T-helper 1 cell treated with Interleukin-12 subunit alpha and Interleukin-12 subunit beta and Interleukin-4 antibody, amounts not matched to agents 30 μg/mL and 1 μg/mL, for 36 hours (primary cell): ENCODE measurements at regions not wholly inside any gene's neighbourhood (a gene's known extent, or its start where the extent isn't known, plus 50 kb on each side); places are given as distances from the start of the nearest gene placed in this dataset.
"Not testable (repeated sequence)": the region's sequence is repeated elsewhere in the genome, so short reads cannot be mapped to it uniquely, and the experiment has no call there.

Experiments used
- H3K27ac Mint-ChIP-seq: one replicate; pipeline ENCODE4 v1.8.0; 2021; ENCODE audit warnings: mild to moderate bottlenecking, mixed read lengths
- H3K27me3 Mint-ChIP-seq: one replicate; pipeline ENCODE4 v1.8.0; 2021; ENCODE audit warnings: low read depth, mixed read lengths
- H3K36me3 Mint-ChIP-seq: one replicate; pipeline ENCODE4 v1.8.0; 2021; ENCODE audit warnings: low read depth, mixed read lengths
- H3K4me1 Mint-ChIP-seq: one replicate; pipeline ENCODE4 v1.8.0; 2021; ENCODE audit warnings: low read depth, mixed read lengths
- H3K4me3 Mint-ChIP-seq: one replicate; pipeline ENCODE4 v1.8.0; 2021; ENCODE audit warnings: mild to moderate bottlenecking, moderate library complexity, mixed read lengths
- H3K9me3 Mint-ChIP-seq: one replicate; pipeline ENCODE4 v1.8.0; 2021; ENCODE audit warnings: mixed read lengths

DNA sequence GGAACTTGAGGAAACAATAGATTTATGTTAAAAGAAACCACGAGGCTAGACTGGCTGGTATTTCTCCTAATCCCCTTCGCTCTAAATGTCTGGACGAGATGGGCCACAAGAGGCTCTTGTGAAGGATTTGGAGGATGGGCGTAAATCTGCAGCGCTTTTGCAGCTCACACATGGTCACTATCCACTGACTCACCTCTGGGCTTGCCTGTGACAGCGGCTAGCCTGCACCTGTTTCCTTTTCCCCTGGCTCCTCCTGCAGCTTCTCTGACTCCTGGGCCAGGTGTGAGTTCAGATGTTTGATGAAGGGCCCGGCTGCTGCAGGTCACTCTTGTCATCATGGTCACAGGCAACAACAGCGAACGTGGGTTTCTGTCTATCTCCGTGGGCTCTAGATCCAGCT lies 629.4 kb downstream of the CBLN4 start:
- Mint-ChIP-seq H3K36me3 (no peaks in the 10 kb centered on the region), H3K27ac (no peak overlapping the region), H3K4me3 (no peak overlapping the region), H3K27me3 (no peaks in the 10 kb centered on the region), H3K4me1 (no peaks in the 10 kb centered on the region), H3K9me3 (peaks cover 5% of the 10 kb centered on the region)

DNA sequence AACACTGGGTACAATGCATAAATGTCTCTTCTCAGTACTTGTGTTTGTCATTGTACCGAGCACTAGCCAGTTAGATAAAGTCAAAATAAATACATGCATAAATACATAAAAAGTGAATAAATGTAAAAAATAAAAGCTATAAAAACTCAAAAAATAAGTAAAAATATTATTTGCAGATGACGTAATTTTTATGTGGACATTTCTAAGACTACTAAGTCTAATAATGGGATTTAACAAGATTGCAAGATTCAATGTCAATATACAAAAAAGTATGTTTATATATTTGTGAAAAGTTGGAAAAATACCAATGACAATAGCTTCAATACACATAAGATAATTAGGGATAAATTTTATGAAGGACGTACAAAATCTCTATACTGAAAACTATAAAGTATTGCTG lies 639.6 kb downstream of the CBLN4 start:
- no peak overlapping the region for H3K27ac Mint-ChIP-seq
- no peaks in the 10 kb centered on the region for H3K4me1 Mint-ChIP-seq
- no peaks in the 10 kb centered on the region for H3K36me3 Mint-ChIP-seq
- H3K27me3 Mint-ChIP-seq: no peaks in the 10 kb centered on the region
- H3K4me3 Mint-ChIP-seq: no peak overlapping the region
- H3K9me3 Mint-ChIP-seq: peaks cover 14% of the 10 kb centered on the region

DNA sequence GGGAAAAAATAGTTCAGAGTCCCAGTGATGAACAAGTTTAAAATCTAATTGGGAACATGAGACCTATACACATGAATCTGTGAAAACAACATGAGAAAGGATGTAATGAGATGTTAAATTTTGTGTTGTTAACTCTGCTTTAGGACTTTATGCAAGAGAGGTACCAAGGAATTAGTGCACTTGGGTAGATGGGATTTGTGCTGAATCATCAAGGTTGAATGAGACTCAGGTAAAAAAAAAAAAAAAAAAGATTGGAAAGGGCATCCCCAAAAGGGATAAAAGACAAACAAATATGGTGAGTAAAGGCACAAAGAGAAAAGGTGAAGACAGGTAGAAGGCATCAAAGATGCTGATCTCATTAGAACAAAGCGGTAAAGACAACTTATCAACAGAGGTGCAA lies 644.4 kb downstream of the CBLN4 start:
- Mint-ChIP-seq H3K4me3 (no peak overlapping the region), H3K27ac (no peak overlapping the region), H3K9me3 (peaks cover 8% of the 10 kb centered on the region), H3K4me1 (no peaks in the 10 kb centered on the region), H3K36me3 (no peaks in the 10 kb centered on the region), H3K27me3 (no peaks in the 10 kb centered on the region)

DNA sequence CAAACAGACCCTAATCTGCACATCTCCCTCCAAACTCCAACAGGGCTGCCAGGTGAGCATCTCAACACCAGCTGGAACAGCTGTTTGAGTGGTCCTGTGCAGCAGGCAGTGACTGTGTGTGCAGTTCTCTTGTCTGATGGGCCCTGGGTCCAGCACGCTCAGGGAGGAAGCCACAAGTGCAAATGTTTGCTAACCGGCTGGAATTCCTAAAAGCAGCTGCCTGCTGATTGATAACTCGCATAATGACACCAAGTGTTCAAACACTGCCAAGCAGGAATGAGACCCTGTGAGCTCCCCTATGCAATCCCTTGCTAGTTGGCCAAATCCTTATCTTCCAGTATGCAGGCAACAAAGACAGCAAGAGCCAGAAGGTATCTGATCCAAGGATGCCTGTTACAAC lies 650.6 kb downstream of the CBLN4 start:
- Mint-ChIP-seq H3K4me3 (no peak overlapping the region), H3K9me3 (peaks cover 24% of the 10 kb centered on the region), H3K27me3 (no peaks in the 10 kb centered on the region), H3K4me1 (no peaks in the 10 kb centered on the region), H3K36me3 (no peaks in the 10 kb centered on the region), H3K27ac (no peak overlapping the region)

DNA sequence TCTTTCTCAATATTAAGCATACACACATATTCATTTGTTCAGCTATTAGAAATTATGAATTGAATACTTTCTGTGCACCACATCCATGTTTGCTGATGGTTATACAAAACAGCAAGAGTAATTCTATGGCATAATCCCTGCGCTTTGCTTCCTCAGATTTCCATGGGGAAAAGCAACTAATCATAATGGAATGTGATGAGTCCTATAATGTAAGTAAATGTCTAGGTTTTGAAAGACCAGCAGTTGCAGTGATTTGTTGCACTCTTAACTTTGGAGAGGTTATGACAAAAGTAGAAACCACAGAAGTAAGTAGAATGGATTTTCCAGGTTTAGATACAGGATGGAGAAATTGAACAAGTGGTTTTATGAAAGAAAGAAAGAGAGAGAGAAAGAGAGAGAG lies 652.1 kb downstream of the CBLN4 start:
- Mint-ChIP-seq H3K36me3 (no peaks in the 10 kb centered on the region), H3K4me1 (no peaks in the 10 kb centered on the region), H3K9me3 (peaks cover 24% of the 10 kb centered on the region), H3K27ac (no peak overlapping the region), H3K27me3 (no peaks in the 10 kb centered on the region), H3K4me3 (no peak overlapping the region)

DNA sequence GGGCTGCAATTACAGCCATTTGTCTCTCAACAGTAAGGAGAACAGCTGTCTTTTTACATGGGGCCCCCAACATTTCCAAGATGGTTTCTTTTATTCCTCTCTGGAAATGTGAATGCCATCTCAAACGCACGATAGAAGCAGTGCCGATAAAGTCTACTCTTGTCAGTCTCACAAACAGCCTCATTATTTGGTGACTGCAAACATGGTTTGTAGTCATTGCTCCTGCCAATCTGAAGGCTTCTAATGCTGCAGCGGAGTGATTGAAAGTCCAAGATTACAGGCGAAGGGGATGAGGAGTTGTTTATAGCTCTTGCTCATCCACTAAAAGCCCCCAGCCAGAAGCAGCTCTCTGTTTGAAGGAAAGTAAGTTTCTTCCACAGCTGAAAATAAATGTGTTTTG lies 657.1 kb downstream of the CBLN4 start:
- peaks cover 26% of the 10 kb centered on the region for H3K9me3 Mint-ChIP-seq
- H3K4me3 Mint-ChIP-seq: no peak overlapping the region
- H3K4me1 Mint-ChIP-seq: no peaks in the 10 kb centered on the region
- H3K27ac Mint-ChIP-seq: no peak overlapping the region
- no peaks in the 10 kb centered on the region for H3K36me3 Mint-ChIP-seq
- no peaks in the 10 kb centered on the region for H3K27me3 Mint-ChIP-seq

DNA sequence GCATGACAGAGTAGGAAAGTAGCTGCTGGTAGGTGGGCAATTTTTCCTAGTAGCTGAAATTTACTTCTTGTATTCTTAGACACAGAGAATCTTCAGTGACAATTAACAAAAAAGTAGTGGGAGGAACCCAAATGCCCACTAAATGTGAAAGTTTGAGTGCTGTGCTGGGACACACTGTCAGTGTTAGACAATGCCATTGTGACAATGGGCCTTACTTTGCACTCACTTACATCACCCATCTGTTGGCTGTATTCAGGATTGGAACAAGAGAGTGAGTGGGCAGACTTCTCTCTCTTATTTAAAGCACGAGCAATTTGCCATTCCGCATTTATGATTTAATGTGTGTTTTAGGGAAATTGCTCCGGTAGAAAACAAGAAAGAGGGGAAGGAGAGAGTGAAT lies 662.5 kb downstream of the CBLN4 start:
- H3K36me3 Mint-ChIP-seq: no peaks in the 10 kb centered on the region
- H3K27me3 Mint-ChIP-seq: no peaks in the 10 kb centered on the region
- peaks cover 20% of the 10 kb centered on the region for H3K9me3 Mint-ChIP-seq
- no peak overlapping the region for H3K27ac Mint-ChIP-seq
- H3K4me1 Mint-ChIP-seq: no peaks in the 10 kb centered on the region
- H3K4me3 Mint-ChIP-seq: no peak overlapping the region

DNA sequence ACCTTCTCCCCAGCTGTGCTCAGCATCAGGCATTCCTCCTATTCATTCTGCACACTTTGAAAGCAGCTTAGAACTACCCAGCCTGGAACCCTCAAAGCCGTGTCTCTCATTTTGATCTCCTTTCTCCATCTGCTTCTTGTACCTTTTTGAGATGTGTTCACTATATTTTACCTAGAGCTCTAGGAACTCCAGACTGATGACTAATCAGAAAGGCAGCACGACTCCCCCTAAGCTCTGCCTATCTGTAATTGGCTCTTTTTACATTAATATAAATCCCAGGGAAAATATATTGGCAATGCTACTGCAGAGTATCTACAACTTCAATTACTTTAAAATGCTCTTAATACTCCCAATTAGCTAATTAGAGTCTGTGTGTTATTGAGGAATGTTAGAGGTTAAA lies 671.5 kb downstream of the CBLN4 start:
- no peaks in the 10 kb centered on the region for H3K36me3 Mint-ChIP-seq
- no peaks in the 10 kb centered on the region for H3K4me1 Mint-ChIP-seq
- H3K9me3 Mint-ChIP-seq: peaks cover 11% of the 10 kb centered on the region
- no peaks in the 10 kb centered on the region for H3K27me3 Mint-ChIP-seq
- H3K27ac Mint-ChIP-seq: no peak overlapping the region
- no peak overlapping the region for H3K4me3 Mint-ChIP-seq

DNA sequence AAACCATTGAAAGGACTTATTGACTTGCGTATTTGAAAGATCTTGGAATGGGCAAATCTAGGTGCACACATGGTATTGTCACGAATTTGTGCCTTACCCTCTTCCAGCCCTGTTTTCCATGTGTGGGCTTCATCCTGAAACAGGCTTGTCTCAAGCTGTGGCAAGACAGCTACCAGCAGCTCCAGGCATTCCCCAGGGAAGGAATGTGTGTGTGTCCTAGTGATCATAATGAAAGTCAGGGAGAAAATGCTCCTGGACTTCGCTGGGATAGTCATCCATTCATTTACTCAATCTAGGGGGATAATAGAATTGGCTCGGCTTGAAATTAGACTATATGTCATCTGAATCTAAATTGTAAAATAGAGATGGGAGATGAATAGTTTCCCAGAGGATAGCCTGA lies 676.2 kb downstream of the CBLN4 start:
- no peak overlapping the region for H3K27ac Mint-ChIP-seq
- H3K4me3 Mint-ChIP-seq: no peak overlapping the region
- H3K9me3 Mint-ChIP-seq: peaks cover 6% of the 10 kb centered on the region
- no peaks in the 10 kb centered on the region for H3K4me1 Mint-ChIP-seq
- H3K27me3 Mint-ChIP-seq: no peaks in the 10 kb centered on the region
- no peaks in the 10 kb centered on the region for H3K36me3 Mint-ChIP-seq

DNA sequence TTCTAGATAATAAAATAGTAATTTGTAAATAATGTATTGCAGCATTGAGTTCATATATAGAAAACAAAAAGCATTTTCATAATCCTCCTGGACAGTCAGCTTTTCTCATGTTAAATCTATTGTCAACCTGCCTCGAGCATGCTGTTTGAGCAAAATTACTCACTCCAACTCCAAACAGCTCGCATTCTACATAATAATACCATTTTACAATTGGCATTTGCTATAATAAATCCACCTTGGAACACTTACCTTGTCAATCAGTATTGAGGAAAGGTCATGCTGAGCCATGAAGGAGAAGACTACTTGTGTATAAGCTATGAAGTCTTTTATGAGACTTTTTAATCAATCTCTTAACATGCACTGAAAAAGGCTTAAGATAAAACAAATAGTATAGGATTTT lies 682.6 kb downstream of the CBLN4 start:
- peaks cover 18% of the 10 kb centered on the region for H3K9me3 Mint-ChIP-seq
- H3K27ac Mint-ChIP-seq: no peak overlapping the region
- H3K4me1 Mint-ChIP-seq: no peaks in the 10 kb centered on the region
- H3K36me3 Mint-ChIP-seq: no peaks in the 10 kb centered on the region
- no peaks in the 10 kb centered on the region for H3K27me3 Mint-ChIP-seq
- H3K4me3 Mint-ChIP-seq: no peak overlapping the region

DNA sequence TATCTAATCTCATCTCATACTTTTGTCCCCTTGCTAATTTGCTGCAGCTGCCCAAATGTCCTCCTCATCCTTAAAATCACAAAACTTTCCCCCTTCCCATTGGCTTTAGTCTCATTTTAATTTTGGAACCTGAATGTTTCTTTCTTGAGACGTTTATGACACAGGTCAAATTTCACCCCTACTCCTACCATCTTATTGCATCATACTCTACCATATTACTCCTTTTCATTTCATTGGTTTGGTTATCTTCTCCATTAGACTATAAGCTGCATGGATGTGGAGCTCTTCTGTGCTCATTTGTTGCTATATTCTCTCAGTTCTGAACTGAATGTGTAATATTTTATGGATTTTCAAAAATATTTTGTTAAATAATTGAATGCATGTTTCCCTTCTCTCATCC lies 688.6 kb downstream of the CBLN4 start:
- peaks cover 31% of the 10 kb centered on the region for H3K9me3 Mint-ChIP-seq
- H3K4me1 Mint-ChIP-seq: no peaks in the 10 kb centered on the region
- H3K27me3 Mint-ChIP-seq: no peaks in the 10 kb centered on the region
- H3K36me3 Mint-ChIP-seq: no peaks in the 10 kb centered on the region
- no peak overlapping the region for H3K4me3 Mint-ChIP-seq
- no peak overlapping the region for H3K27ac Mint-ChIP-seq

DNA sequence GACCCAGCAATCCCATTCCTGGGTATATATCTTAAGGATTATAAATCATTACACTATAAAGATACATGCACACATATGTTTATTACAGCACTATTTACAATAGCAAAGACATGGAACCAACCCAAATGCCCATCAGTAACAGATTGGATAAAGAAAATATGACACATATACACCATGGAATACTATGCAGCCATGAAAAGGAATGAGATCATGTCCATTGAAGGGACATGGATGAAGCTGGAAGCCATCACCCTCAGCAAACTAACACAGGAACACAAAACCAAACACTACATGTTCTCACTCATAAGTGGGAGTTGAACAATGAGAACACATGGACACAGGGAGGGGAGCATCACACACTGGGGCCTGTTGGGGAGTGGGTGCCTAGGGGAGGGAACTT lies 694.5 kb downstream of the CBLN4 start:
- H3K27ac Mint-ChIP-seq, H3K4me1 Mint-ChIP-seq, H3K36me3 Mint-ChIP-seq, H3K4me3 Mint-ChIP-seq, H3K27me3 Mint-ChIP-seq: not testable (repeated sequence)
- peaks cover 35% of the 10 kb centered on the region for H3K9me3 Mint-ChIP-seq

DNA sequence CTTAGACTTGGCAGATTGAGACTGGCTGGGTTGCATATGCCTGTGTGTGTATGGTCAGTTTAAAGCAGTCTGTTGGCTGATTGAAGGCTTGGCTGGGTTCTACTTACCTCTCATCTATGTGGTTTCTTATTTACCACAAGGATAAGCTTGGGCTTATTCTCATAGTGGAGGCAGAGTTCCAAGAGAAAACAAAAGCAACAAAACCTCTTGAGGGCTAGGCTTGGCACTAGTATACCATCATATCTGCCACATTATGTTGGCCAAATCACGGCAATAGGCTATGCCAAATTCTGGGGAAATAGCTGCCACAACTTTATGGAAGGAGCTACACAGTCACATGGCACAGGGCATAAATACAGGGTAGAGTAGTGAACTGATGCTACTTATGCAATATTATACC lies 714.1 kb downstream of the CBLN4 start:
- peaks cover 8% of the 10 kb centered on the region for H3K9me3 Mint-ChIP-seq
- no peak overlapping the region for H3K27ac Mint-ChIP-seq
- no peaks in the 10 kb centered on the region for H3K4me1 Mint-ChIP-seq
- H3K36me3 Mint-ChIP-seq: no peaks in the 10 kb centered on the region
- no peaks in the 10 kb centered on the region for H3K27me3 Mint-ChIP-seq
- H3K4me3 Mint-ChIP-seq: no peak overlapping the region

DNA sequence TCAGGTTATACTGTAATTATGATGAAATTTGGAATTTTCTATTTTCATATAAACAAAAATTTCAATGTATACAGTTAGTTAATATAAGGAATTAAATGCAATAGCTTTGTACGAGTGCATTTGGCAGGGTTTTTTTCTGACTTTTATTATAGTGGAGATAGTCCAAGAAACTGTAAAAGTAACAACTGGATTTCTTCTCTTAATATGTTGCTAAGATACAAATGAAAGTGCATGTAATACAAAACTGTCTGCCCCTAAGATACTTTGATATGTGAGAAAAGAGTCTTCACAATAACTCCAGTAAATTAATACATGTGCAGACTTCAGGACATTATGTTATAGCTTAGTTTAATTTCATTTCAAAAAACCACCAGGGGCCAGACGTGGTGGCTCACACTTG lies 721.4 kb downstream of the CBLN4 start:
- H3K4me1 Mint-ChIP-seq: no peaks in the 10 kb centered on the region
- H3K36me3 Mint-ChIP-seq: no peaks in the 10 kb centered on the region
- no peak overlapping the region for H3K4me3 Mint-ChIP-seq
- H3K27ac Mint-ChIP-seq: no peak overlapping the region
- H3K9me3 Mint-ChIP-seq: peaks cover 17% of the 10 kb centered on the region
- H3K27me3 Mint-ChIP-seq: no peaks in the 10 kb centered on the region

DNA sequence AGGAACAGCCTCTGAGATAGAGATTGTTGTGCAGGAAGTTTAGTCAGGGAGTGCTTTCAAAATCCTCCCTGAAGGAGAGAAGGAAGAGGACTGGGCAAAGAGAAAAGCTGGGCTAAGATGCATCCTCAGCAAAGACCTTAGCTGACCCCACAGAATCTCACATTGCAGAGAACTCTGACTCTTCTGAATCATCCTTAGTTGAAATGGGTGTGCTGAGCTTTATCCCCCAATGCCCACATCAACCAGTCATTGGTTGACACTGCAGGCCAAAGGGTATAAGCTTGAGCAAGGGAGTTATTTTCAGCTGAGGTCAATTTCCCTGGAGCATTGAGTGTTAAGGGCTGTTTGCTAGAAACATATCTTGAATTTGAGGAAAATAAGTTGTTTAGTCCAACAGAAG lies 732.2 kb downstream of the CBLN4 start:
- H3K27ac Mint-ChIP-seq: no peak overlapping the region
- H3K4me1 Mint-ChIP-seq: no peaks in the 10 kb centered on the region
- H3K9me3 Mint-ChIP-seq: peaks cover 17% of the 10 kb centered on the region
- no peak overlapping the region for H3K4me3 Mint-ChIP-seq
- no peaks in the 10 kb centered on the region for H3K36me3 Mint-ChIP-seq
- no peaks in the 10 kb centered on the region for H3K27me3 Mint-ChIP-seq

DNA sequence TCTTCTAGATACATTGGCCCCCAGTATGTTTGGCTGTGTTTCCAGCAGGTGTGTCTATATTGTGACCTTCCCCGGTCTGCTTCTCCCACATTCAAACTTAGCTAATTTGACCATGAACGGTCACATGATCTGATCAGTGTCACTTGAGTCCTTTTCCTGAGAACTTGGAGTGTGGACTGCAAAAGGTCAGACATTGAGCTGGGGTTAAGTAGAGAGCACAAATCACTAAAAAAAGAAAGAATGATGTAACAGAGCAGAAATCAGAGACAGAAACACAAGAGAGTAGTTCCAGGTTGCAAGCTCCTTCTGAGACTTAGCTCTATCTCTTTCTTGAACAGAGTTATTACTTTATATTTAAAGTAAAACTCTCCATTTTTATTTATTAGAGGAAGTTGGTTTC lies 733.9 kb downstream of the CBLN4 start:
- no peaks in the 10 kb centered on the region for H3K27me3 Mint-ChIP-seq
- peaks cover 16% of the 10 kb centered on the region for H3K9me3 Mint-ChIP-seq
- no peaks in the 10 kb centered on the region for H3K36me3 Mint-ChIP-seq

More for the DNA sequence above, 733.9 kb downstream of the CBLN4 start:
- H3K4me3 Mint-ChIP-seq: no peak overlapping the region
- H3K4me1 Mint-ChIP-seq: no peaks in the 10 kb centered on the region
- H3K27ac Mint-ChIP-seq: no peak overlapping the region
